Loucy (cell line): ENCODE measurements at regions not wholly inside any gene's neighbourhood (a gene's known extent, or its start where the extent isn't known, plus 50 kb on each side); places are given as distances from the start of the nearest gene placed in this dataset.

ENCODE experiments used
- H2AFZ ChIP-seq: fragments of 200-600 bp; sonication (generic); 2 replicates; pipeline ENCODE4 v1.6.0; 2016; ENCODE audit warnings: antibody characterized with exemption, mild to moderate bottlenecking, low read length, moderate library complexity
- H3F3A ChIP-seq: fragments of 200-600 bp; 2 replicates; pipeline ENCODE4 v1.6.0; 2016; ENCODE audit warnings: antibody characterized with exemption, low read depth, mild to moderate bottlenecking
- H3K27me3 ChIP-seq: fragments of 200-600 bp; sonication (generic); 2 replicates; pipeline ENCODE4 v1.6.1; 2014; ENCODE audit warnings: low read length, mild to moderate bottlenecking; ENCODE audit not compliant: insufficient read depth, poor library complexity, severe bottlenecking
- H3K36me3 ChIP-seq: fragments of 200-600 bp; sonication (generic); 2 replicates; pipeline ENCODE4 v1.6.1; 2016; ENCODE audit warnings: low read length; ENCODE audit not compliant: insufficient read depth
- H3K4me1 ChIP-seq: fragments of 200-600 bp; sonication (generic); 2 replicates; pipeline ENCODE4 v1.5.1; 2014; ENCODE audit warnings: low read length, mild to moderate bottlenecking; ENCODE audit not compliant: insufficient read depth, poor library complexity, severe bottlenecking
- H3K4me2 ChIP-seq: fragments of 200-600 bp; sonication (generic); 2 replicates; pipeline ENCODE4 v1.6.0; 2014; ENCODE audit warnings: antibody characterized with exemption, low read length, low read depth, mild to moderate bottlenecking; ENCODE audit not compliant: poor library complexity, severe bottlenecking
- H3K4me3 ChIP-seq: fragments of 200-600 bp; sonication (generic); 2 replicates; pipeline ENCODE4 v1.5.1; 2014; ENCODE audit warnings: low read length, mild to moderate bottlenecking, mixed read lengths; ENCODE audit not compliant: poor library complexity, severe bottlenecking
- H3K79me2 ChIP-seq: fragments of 200-600 bp; sonication (generic); 2 replicates; pipeline ENCODE4 v1.6.1; 2014; ENCODE audit warnings: low read length; ENCODE audit not compliant: insufficient read depth
- H3K9ac ChIP-seq: fragments of 200-600 bp; sonication (generic); 2 replicates; pipeline ENCODE4 v1.6.0; 2014; ENCODE audit warnings: mild to moderate bottlenecking, low read depth, low read length, moderate library complexity; ENCODE audit not compliant: poor library complexity, severe bottlenecking
- H3K9me2 ChIP-seq: fragments of 200-600 bp; sonication (generic); replicated peaks from 2 replicates; pipeline ENCODE4 v1.6.1; 2016; ENCODE audit warnings: low read depth, low read length, mixed read lengths
- H3K9me3 ChIP-seq: fragments of 200-600 bp; sonication (generic); 2 replicates; pipeline ENCODE4 v1.6.1; 2014; ENCODE audit warnings: mild to moderate bottlenecking, antibody characterized with exemption, low read length, low read depth; ENCODE audit not compliant: insufficient read depth
- H4K20me1 ChIP-seq: fragments of 200-600 bp; sonication (generic); 2 replicates; pipeline ENCODE4 v1.6.0; 2014; ENCODE audit warnings: antibody characterized with exemption, low read length, mild to moderate bottlenecking; ENCODE audit not compliant: insufficient read depth, poor library complexity, severe bottlenecking
- EZH2phosphoT487 ChIP-seq: fragments of 200-600 bp; IDR thresholded peaks from 2 replicates; pipeline ENCODE4 v1.6.1; 2018; ENCODE audit warnings: antibody characterized with exemption, mild to moderate bottlenecking, moderate library complexity, borderline replicate concordance
- TF ChIP-seq, protein P1 (sequence below): fragments of 200-600 bp; sonication (generic); conservative IDR thresholded peaks from 2 replicates; pipeline ENCODE4 v1.5.1; 2014; ENCODE audit warnings: mild to moderate bottlenecking, antibody characterized with exemption, low read length

DNA sequence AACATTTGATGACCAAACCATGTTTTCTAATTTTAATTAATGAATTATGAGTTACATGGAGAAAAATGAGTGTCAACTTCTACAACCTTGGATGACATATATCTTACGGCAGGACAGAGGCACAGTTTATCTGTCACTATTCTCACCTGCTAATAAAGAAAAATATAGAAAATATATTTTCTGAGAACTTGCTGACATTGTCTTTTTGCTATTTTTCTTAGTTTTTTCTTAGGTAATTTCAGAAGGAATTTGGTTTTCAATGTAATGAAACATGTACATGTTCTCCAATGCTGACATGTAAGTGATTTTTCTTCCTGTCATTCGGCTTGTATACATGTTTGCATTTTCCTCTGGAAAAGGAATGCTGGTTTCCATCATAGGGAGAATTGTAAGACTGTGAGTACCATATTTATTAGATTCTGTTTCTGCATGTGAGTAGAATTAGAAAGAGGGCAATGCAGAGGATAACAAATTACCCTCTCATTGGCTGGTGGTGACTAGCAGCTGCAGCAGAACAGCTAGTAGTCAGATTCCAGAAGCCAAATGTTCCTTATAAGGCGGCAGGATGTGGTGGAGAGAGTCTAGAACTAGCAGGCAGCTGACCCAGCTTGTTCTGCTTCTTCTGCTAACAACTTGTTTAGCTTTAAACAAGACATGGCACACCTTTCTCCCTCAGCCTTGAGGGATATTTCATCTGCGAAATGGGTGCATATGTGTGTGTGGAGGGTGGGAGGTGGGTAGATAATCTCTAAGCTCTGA lies 132.8 kb upstream of the SPACA1 start:
- H3K79me2 ChIP-seq = no peaks in the 10 kb centered on the region
- H2AFZ ChIP-seq = no peak overlapping the region
- no peak overlapping the region for H3K9ac ChIP-seq
- H3F3A ChIP-seq = no peaks in the 10 kb centered on the region
- H3K36me3 ChIP-seq = no peaks in the 10 kb centered on the region
- H4K20me1 ChIP-seq = no peaks in the 10 kb centered on the region
- no peaks in the 10 kb centered on the region for H3K4me1 ChIP-seq
- no peaks in the 10 kb centered on the region for H3K9me2 ChIP-seq
- H3K9me3 ChIP-seq = no peaks in the 10 kb centered on the region
- TF ChIP-seq EZH2phosphoT487 = no peak
- TF ChIP-seq, protein P1, sequence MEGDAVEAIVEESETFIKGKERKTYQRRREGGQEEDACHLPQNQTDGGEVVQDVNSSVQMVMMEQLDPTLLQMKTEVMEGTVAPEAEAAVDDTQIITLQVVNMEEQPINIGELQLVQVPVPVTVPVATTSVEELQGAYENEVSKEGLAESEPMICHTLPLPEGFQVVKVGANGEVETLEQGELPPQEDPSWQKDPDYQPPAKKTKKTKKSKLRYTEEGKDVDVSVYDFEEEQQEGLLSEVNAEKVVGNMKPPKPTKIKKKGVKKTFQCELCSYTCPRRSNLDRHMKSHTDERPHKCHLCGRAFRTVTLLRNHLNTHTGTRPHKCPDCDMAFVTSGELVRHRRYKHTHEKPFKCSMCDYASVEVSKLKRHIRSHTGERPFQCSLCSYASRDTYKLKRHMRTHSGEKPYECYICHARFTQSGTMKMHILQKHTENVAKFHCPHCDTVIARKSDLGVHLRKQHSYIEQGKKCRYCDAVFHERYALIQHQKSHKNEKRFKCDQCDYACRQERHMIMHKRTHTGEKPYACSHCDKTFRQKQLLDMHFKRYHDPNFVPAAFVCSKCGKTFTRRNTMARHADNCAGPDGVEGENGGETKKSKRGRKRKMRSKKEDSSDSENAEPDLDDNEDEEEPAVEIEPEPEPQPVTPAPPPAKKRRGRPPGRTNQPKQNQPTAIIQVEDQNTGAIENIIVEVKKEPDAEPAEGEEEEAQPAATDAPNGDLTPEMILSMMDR = no peak
- H3K4me3 ChIP-seq = no peak overlapping the region
- no peaks in the 10 kb centered on the region for H3K27me3 ChIP-seq
- H3K4me2 ChIP-seq = no peak overlapping the region

DNA sequence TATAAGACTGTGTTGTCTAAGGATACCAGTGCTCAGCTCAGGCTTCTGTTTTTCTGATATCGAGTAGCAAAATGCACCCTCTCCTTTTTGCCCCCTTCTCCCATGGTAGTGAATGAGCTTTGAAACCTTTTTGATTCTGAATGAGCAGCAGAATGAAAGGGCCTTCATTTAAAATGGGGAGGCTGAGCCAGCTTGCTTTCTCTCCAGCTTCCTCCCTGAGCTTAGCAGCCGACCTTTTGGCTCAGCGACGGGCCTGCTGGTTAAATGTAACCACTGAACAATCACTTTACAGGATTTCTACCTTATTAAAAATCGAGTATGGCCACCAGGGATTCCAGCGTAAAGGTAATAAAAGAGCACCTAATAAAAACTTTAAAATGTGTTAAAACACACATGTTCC lies 133.7 kb upstream of the SPACA1 start:
- no peaks in the 10 kb centered on the region for H3K9me3 ChIP-seq
- no peak overlapping the region for H3K4me3 ChIP-seq
- H4K20me1 ChIP-seq = no peaks in the 10 kb centered on the region
- H3K9me2 ChIP-seq = no peaks in the 10 kb centered on the region
- H3K79me2 ChIP-seq = no peaks in the 10 kb centered on the region
- TF ChIP-seq EZH2phosphoT487 = no peak
- TF ChIP-seq, protein P1 = no peak
- H3F3A ChIP-seq = no peaks in the 10 kb centered on the region
- H3K4me1 ChIP-seq = no peaks in the 10 kb centered on the region
- H2AFZ ChIP-seq = no peak overlapping the region
- H3K36me3 ChIP-seq = no peaks in the 10 kb centered on the region
- H3K27me3 ChIP-seq = no peaks in the 10 kb centered on the region
- no peak overlapping the region for H3K4me2 ChIP-seq
- no peak overlapping the region for H3K9ac ChIP-seq

DNA sequence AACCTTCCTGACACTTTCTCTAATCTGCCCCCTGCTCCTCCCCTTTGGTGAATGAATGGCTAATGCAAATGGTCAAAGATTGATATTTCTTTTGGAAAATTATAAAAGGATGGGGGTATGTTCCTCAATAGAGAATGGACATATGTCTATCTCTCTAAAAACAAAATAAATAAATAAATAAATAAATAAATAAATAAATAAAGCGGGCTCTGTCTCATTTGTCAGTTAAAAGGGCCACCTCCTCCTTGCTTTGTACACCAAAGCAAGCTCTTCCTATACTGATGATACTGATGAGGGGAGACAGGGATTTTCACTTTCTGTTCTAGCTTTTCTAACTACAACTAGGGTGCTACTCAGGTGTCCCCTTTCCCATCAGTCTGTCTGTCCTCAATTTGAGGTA lies 135.5 kb upstream of the SPACA1 start:
- Histone ChIP-seq H4K20me1 (no peaks in the 10 kb centered on the region), H3K9me2 (no peaks in the 10 kb centered on the region), H3K36me3 (no peaks in the 10 kb centered on the region), H2AFZ (no peak overlapping the region), H3K4me2 (no peak overlapping the region), H3K27me3 (no peaks in the 10 kb centered on the region), H3K79me2 (no peaks in the 10 kb centered on the region), H3K9me3 (no peaks in the 10 kb centered on the region), H3K9ac (no peak overlapping the region), H3K4me3 (no peak overlapping the region), H3F3A (no peaks in the 10 kb centered on the region), H3K4me1 (peaks cover 16% of the 10 kb centered on the region)
- TF ChIP-seq EZH2phosphoT487 = no peak
- TF ChIP-seq, protein P1 = no peak
